ENCODE measurements at regions not wholly inside any gene's neighbourhood (a gene's known extent, or its start where the extent isn't known, plus 50 kb on each side); places are given as distances from the start of the nearest gene placed in this dataset.

DNA sequence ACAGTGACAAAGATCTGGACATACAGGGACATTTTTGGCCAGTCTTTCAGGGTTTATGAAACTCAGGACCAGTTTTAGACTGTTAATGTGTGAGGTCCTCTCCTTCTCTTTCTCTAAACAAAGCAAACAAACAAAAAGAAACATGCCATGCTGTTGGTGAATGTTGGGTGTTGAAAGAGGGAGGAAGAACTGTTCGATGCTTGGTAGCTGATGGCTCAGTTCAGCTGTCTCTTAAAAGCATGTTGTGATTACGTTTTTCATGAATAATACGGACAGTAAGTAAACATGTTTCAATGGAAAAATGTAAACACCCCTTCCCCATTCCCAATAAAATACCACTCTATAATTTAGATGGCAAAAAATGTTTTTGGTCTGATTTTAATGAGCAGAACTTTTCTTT, 219.1 kb downstream of the SEC23IP start:
- TF ChIP-seq CTCF (IDR thresholded peaks at IDR 0.05) (no peak), EZH2 (IDR thresholded peaks at IDR 0.05) (no peak)

Data from neural progenitor cell (in vitro differentiated cells).